ENCODE measurements at regions not wholly inside any gene's neighbourhood (a gene's known extent, or its start where the extent isn't known, plus 50 kb on each side); places are given as distances from the start of the nearest gene placed in this dataset.
"Not testable (repeated sequence)": the region's sequence is repeated elsewhere in the genome, so short reads cannot be mapped to it uniquely, and the experiment has no call there.

- DNase-seq (ENCODE audit: low read depth) = no peak
These were observed 692.9 kb downstream of the MTRR start for GRCh38 chr5:8561854-8562253.

- DNase-seq (ENCODE audit: low read depth) = not testable (repeated sequence)
These were observed 694.6 kb downstream of the MTRR start for GRCh38 chr5:8563540-8563939.

DNA sequence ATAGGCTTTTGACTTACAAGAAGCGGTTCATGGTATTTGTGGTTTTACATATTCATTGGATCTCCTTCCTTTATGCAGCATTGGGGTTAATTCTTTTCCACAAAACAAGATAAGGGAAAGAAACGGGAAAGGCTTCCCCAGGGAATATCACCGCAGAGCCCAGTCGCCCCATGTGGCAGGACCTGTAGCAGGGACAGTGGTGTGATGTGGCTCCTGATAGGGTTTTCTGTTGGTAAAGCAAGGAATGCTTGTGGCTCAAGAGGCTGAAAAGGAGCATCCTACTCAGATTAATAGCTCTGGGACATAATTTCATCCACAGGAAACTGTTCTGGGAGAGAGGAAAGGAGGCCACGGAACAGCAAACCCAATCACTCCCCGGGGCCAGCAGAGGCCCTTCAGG is 699.9 kb downstream of the MTRR start:
- no peak for DNase-seq (ENCODE audit: low read depth)

- no peak for DNase-seq (ENCODE audit: low read depth)
These were observed 701.6 kb downstream of the MTRR start for GRCh38 chr5:8570528-8570927.

DNA sequence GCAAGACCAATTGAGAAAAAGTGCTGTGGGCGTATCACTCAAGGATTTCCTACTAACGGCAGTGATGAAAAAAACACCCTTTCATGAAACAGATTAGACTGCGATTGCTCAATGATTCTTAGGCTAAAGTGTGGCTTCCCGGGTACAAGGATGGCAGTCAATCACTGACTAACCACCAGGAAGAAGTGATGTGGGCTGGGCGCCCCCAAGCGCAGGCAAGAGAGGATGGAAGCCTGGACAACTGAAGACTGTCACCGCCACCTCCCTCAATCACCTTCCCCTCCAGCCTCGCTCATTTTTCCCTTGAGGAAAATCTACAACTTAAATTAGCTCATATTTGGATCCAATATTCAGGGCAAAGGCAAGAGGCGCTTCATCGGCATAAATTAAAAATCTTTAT is 707.2 kb downstream of the MTRR start:
- DNase-seq (ENCODE audit: low read depth) = no peak

DNA sequence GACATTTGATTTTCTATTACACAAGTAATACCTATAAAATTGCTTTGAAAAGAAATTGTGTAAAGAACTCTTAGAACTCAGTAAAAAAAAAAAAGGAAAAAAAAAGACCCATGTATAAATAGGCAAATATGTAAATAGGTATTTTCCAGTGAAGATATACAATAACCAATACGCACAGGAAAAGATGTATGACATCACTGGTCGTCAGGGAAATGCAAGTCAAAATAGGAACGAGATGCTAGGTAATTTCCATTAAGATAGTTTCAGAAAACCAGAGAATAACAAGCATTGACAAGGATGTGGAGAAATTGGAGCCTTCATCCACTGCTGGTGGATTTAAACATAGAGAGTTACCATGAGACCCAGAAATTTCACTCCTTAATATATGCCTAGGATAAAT is 708.8 kb downstream of the MTRR start:
- DNase-seq (ENCODE audit: low read depth) = no peak

- no peak for DNase-seq (ENCODE audit: low read depth)
These were observed 711.4 kb downstream of the MTRR start for GRCh38 chr5:8580298-8580697.

GRCh38 chr5:8581047-8581446 is 712.1 kb downstream of the MTRR start:
- no peak for DNase-seq (ENCODE audit: low read depth)

DNA sequence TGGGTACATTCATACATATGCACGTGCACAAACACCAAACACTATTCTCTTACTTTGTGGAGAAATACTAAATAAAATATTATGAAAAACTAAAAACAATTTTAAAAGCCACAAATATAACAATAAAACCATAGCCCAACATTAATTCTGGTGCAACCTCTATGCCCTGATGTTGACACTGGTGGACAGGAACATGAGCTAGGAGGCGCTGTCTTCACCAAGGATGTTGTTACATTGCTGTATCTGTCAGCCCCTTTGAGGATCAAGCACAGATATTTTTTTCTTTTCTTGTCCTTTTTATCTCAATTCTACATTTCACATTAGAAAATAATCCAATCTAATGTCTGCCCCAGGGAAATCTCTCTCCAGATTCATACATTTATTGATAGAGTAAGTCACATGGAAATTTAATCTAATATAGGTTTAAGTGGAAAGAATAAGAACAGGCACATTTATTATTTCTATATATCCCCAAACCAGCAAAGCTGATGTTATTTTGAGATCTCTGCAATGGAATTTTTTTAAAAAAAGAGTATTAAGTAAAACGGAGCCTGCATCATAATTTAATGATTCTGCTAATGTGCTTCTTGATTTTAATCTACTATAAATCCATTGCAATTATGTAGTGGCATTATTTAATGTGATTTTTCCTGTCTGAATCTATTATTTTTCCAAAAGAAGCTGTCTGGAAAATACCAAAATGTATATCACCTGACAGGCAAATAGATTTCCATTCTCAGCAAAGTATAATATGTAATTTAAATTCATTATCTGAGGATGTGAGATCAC is 716.5 kb downstream of the MTRR start:
- no peak for DNase-seq (ENCODE audit: low read depth)

DNA sequence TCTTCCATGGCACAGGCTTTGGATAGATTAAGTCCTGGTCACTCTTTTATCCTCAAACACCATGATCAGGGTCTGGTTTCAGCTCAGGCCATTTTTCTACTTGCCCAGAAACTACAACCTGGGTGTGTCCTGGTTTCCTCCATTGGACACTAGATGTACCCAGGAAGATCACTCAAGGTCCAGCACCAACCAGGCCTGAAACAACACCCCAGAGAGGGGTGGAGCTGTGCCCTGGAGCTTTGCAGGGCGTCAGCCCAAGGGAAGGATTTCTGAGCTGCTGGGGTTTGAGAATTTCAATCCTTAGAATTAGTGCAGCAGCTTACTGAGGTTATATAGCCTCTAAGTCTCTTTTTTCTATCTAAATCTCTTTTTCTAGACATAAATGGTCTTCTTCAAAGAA is 722.0 kb downstream of the MTRR start:
- DNase-seq (ENCODE audit: low read depth) = no peak

DNA sequence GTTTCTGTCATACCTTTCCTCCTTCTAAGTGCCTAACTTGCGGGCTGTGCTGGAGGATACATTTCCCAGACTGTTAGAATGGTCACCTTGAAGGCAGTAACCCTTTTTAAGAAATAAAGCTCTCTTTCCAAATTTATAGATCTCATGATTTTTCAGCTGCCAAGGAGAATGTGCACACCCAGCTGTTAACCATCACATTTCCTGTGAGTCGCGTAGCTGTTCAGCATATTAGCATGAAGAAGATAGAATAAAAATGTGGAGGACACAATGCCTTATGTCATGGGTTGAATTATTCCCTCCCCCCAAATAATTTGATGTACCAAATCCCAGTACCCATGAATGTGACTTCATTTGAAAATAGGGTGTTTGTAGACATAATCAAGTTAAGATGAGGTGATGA is 729.4 kb downstream of the MTRR start:
- DNase-seq (ENCODE audit: low read depth) = no peak

DNA sequence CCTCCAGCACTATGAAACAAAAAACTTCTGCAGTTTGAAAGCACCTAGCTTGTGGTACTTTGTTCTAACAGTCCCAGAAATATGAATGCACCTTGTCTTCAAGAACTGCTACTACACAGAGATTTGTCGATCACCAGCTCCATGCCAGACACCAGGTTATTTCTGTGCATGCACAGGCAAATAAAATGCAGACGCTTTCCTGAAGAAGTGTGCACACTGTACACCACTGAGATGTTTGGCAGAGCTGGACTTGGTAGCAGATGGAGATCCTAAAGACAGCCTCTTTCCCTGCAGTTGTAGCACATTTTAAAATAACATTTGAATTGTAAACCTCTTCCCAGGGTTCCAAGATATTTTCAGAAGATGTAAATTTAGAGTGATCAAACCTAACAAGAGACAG is 730.0 kb downstream of the MTRR start:
- DNase-seq (ENCODE audit: low read depth) = no peak

GRCh38 chr5:8600843-8601242 is 731.9 kb downstream of the MTRR start:
- no peak for DNase-seq (ENCODE audit: low read depth)

DNA sequence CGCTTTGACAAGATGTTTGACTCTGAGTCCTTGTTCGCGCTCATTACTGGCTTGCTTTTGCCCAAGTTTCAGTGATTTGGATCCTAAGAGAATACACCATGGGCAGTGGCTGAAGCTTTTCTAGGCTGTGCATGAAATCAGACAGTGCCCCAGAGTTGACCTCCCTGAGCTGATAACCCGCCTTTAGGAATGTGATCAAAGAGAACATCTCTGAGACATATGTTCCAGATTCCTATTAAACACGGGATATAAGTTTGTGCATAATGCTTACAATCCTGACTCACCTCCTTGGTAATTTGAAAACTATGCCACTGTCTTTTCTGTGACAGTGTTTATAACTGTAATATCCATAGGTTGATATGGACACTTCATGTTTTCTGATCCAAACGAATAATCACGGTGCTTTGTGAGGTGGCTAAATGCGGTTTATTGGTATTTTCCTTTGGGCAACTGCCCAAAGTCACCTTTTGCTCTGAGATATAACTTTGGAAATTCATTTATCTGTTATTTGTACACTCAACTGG is 732.9 kb downstream of the MTRR start:
- DNase-seq (ENCODE audit: low read depth) = no peak

GRCh38 chr5:8606231-8606630 is 737.3 kb downstream of the MTRR start:
- DNase-seq (ENCODE audit: low read depth) = no peak

DNA sequence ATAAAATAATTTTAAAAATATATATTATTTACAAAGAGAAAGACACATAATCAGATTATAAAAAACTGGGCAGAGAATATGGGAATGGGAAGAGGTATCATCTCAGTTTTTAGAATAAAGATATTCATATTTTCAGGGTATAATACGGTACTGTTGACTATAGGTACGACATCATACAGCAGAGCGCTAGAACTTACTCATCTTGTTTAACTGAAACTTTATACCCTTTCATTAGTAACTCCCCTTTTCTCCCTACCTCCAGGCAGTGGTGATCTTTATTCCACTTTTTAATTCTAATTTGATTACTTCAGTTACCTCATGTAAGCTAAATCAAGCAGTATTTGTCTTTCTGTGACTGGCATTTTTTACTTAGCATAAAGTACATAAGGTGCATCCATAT is 742.1 kb downstream of the MTRR start:
- DNase-seq (ENCODE audit: low read depth) = no peak

DNA sequence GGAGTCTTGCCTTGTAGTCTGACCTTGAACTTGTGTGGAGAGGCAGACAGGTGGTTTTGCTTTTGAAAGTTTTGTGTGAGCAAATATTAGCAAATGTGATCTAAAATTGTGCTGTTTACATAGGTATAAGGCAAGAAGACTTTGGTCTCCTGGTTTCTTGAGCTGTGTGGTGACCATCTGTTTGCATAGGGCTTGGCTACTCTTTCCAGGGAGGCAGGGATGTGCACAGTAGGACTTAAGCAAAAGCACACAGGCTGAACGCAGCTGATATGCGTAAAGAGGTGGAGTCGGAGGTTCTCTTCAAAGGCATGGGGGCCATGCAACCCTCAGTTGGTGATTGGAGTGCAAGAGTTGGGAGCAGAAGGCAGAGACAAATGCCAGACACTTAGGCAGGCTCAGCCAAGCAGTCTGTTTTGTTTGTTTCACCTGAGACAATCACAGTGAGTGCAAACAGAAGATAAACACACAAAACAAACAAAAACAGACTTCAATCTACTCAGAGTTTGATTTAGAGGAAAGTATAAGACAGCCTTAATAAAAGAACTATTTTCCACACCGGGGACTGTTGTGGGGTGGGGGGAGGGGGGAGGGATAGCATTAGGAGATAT is 744.2 kb downstream of the MTRR start:
- DNase-seq (ENCODE audit: low read depth) = no peak

DNA sequence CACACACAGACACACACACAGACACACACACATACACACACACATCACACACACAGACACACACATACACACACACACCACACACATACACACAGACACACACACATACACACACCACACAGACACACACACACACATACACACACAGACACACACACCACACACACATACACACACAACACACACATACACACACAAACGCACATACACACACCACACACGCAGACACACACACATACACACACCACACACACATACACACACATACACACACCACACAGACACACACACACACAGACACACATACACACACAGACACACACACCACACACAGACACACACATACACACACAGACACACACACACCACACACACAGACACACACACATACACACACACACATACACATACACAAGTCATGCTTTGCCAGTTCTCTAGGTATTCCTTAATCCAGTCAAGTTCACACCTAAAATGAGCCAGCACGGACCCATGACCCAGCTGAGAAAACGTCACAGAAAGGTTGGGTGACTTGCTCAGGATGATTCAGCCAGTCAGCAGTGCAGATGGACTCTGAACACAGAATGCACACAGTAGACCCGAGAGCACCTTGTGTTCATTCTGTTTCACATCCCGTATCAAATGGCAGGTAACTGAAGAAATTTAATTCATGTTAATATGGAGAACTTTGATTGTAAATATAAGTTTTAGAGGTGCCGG is 746.4 kb downstream of the MTRR start:
- no peak for DNase-seq (ENCODE audit: low read depth)

DNA sequence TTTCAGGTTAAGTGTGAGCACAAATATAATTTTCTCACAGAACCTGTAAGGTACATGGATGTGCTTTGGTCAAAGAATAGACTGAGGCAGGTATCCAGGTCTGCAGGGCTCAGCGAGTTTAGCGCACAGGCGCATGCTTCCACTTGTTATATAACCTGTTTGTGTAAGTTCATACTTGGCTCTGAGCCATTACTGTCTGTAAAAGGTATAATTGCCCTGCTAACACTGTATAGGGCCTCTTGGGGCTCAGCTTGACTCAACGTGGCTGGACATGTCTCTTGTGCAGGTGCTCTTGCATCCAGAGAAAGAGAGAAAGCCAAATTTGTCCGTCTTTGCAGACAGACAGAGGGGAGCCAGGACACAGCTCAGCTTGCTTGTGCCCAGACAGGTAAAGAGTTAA is 759.6 kb downstream of the MTRR start:
- no peak for DNase-seq (ENCODE audit: low read depth)

- no peak for DNase-seq (ENCODE audit: low read depth)
These were observed 764.3 kb downstream of the MTRR start for GRCh38 chr5:8633259-8633658.

GRCh38 chr5:8633696-8634095 is 764.7 kb downstream of the MTRR start:
- DNase-seq (ENCODE audit: low read depth) = no peak

- DNase-seq (ENCODE audit: low read depth) = no peak
These were observed 765.3 kb downstream of the MTRR start for GRCh38 chr5:8634219-8634618.

Data from activated T-helper 1 cell treated with Interleukin-2 at 50 U/mL for 16 hours (primary cell).